B cell (primary cell): ENCODE measurements at regions not wholly inside any gene's neighbourhood (a gene's known extent, or its start where the extent isn't known, plus 50 kb on each side); places are given as distances from the start of the nearest gene placed in this dataset.

Source experiments
- EZH2 ChIP-seq: IDR thresholded peaks from 2 replicates; pipeline ENCODE4 v1.6.1; 2012; ENCODE audit warnings: borderline replicate concordance, low read depth, mild to moderate bottlenecking, moderate library complexity, low read length; ENCODE audit not compliant: insufficient read depth, poor library complexity, severe bottlenecking
- TF ChIP-seq, protein P1 (sequence below): fragments of 200-600 bp; IDR thresholded peaks from one replicate; pipeline ENCODE4 v1.8.0; 2022; ENCODE audit warnings: antibody characterized with exemption, mild to moderate bottlenecking

DNA sequence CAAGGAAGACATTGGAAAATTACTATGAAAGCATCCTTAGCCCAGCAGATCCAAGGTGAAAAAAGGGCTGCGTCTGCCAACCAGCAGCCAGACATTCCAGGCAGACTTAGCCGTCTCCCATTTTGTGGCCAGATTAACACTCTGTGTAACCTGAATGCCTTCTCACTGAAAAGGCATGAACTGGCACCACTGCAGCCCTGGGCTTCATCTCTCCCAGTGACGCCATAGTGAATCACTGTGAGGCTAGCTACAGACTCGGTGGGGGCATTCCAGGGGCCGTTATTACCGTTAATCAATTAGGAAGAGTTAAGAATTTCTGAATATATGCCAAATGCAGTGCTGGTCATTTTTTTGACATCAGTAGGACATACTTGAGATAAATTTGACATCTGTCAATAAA lies 627.4 kb downstream of the LMO4 start:
- TF ChIP-seq, protein P1, sequence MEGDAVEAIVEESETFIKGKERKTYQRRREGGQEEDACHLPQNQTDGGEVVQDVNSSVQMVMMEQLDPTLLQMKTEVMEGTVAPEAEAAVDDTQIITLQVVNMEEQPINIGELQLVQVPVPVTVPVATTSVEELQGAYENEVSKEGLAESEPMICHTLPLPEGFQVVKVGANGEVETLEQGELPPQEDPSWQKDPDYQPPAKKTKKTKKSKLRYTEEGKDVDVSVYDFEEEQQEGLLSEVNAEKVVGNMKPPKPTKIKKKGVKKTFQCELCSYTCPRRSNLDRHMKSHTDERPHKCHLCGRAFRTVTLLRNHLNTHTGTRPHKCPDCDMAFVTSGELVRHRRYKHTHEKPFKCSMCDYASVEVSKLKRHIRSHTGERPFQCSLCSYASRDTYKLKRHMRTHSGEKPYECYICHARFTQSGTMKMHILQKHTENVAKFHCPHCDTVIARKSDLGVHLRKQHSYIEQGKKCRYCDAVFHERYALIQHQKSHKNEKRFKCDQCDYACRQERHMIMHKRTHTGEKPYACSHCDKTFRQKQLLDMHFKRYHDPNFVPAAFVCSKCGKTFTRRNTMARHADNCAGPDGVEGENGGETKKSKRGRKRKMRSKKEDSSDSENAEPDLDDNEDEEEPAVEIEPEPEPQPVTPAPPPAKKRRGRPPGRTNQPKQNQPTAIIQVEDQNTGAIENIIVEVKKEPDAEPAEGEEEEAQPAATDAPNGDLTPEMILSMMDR: no peak
- TF ChIP-seq EZH2: no peak
